HCT116 (cell line): ENCODE measurements at regions not wholly inside any gene's neighbourhood (a gene's known extent, or its start where the extent isn't known, plus 50 kb on each side); places are given as distances from the start of the nearest gene placed in this dataset.

Source experiments
- ATAC-seq: fragments of 200-7000 bp; cut with Tn5 transposase; 2 replicates; pipeline ENCODE4 v1.9.1; 2020; ENCODE audit warnings: mild to moderate bottlenecking, moderate library complexity
- BruUV-seq: library from RNA; stranded (reverse); fragments of 400-500 nt; replicated peaks from 2 replicates; lab custom pipeline; 2021; lab: Mats Ljungman, UMichigan
- CTCF ChIA-PET: fragments of 300-600 bp; sonication (Branson Sonifier 250); formaldehyde crosslinking; loops from one replicate; lab custom pipeline; 2021; ENCODE audit warnings: antibody characterized with exemption; lab: Charles Lee
- POLR2A ChIA-PET: fragments of 300-600, 350-600 bp; sonication (Branson Sonifier 250); formaldehyde crosslinking; loops from one replicate; lab custom pipeline; 2021; ENCODE audit warnings: antibody characterized with exemption; lab: Charles Lee
- RAD21 ChIA-PET, 2 experiments: fragments of 300-600 bp; sonication (Branson Sonifier 250); formaldehyde crosslinking; loops; one replicate each; lab custom pipeline; 2023; ENCODE audit warnings: low total read pairs in 2 of 2; ENCODE audit not compliant: uncharacterized antibody in 2 of 2, unreplicated experiment in 2 of 2, low non-redundant PET in 1 of 2; lab: Charles Lee
- DNase-seq: peaks from one replicate; pipeline ENCODE4 v3.0.0-alpha.2; 2010; ENCODE audit warnings: low read depth, low spot score
- H2AFZ ChIP-seq: fragments of 200-600 bp; shearing (Covaris generic), sonication (generic); 2 replicates; pipeline ENCODE4 v1.6.1; 2017; ENCODE audit warnings: low read depth, mixed run types, mixed read lengths, antibody characterized with exemption, low read length; ENCODE audit not compliant: poor library complexity, severe bottlenecking
- H3K27ac ChIP-seq: 2 replicates; pipeline ENCODE4 v1.5.1; 2012; ENCODE audit warnings: low read depth, low read length
- H3K27me3 ChIP-seq: fragments of 200-600 bp; sonication (generic); 2 replicates; pipeline ENCODE4 v1.6.1; 2016; ENCODE audit warnings: mixed run types, low read length, mixed read lengths; ENCODE audit not compliant: insufficient read depth
- H3K36me3 ChIP-seq, 2 experiments: fragments of 200-500 bp in 1 of 2; fragments of 200-600 bp in 1 of 2; sonication (Bioruptor generic) in 1 of 2; sonication (generic) in 1 of 2; 2 replicates each; pipeline versions ENCODE4 v1.5.1 to v1.6.1; 2014 to 2016; ENCODE audit warnings: low read length in 2 of 2, inconsistent platforms in 1 of 2, mixed read lengths in 1 of 2, mixed run types in 1 of 2; ENCODE audit not compliant: insufficient read depth in 2 of 2, control insufficient read depth in 1 of 2
- H3K4me1 ChIP-seq, 2 experiments: fragments of 200-600 bp in 1 of 2; sonication (generic) in 1 of 2; 2 replicates each; pipeline versions ENCODE4 v1.5.1 to v1.6.1; 2012 to 2017; ENCODE audit warnings: low read length in 2 of 2, inconsistent platforms in 1 of 2, mild to moderate bottlenecking in 1 of 2, mixed read lengths in 1 of 2, mixed run types in 1 of 2, moderate library complexity in 1 of 2; ENCODE audit not compliant: insufficient read depth in 2 of 2, control insufficient read depth in 1 of 2
- H3K4me2 ChIP-seq: fragments of 200-600 bp; sonication (generic); 2 replicates; pipeline ENCODE4 v1.6.1; 2017; ENCODE audit warnings: mixed run types, low read length, mixed read lengths
- H3K4me3 ChIP-seq, 2 experiments: fragments of 200-600 bp in 1 of 2; sonication (generic) in 1 of 2; replicated peaks in 1 of 2; 2 replicates each; pipeline ENCODE4 v1.5.1; 2011 to 2016; ENCODE audit warnings: low read length in 2 of 2, control low read depth in 1 of 2, low read depth in 1 of 2, mild to moderate bottlenecking in 1 of 2, mixed read lengths in 1 of 2, mixed run types in 1 of 2
- H3K79me2 ChIP-seq: fragments of 200-600 bp; sonication (generic); 2 replicates; pipeline ENCODE4 v1.6.1; 2017; ENCODE audit warnings: mild to moderate bottlenecking, mixed run types, low read length, moderate library complexity, mixed read lengths; ENCODE audit not compliant: insufficient read depth
- H3K9ac ChIP-seq: fragments of 200-600 bp; sonication (generic); 2 replicates; pipeline ENCODE4 v1.6.1; 2016; ENCODE audit warnings: low read length, mixed read lengths
- H3K9me2 ChIP-seq: fragments of 200-600 bp; sonication (generic), shearing (Covaris generic); 2 replicates; pipeline ENCODE4 v1.6.1; 2017; ENCODE audit warnings: mixed run types, mild to moderate bottlenecking, moderate library complexity; ENCODE audit not compliant: insufficient read depth
- H3K9me3 ChIP-seq, 2 experiments: fragments of 200-500 bp in 1 of 2; fragments of 200-600 bp in 1 of 2; sonication (Bioruptor generic) in 1 of 2; sonication (generic) in 1 of 2; 2 replicates each; pipeline ENCODE4 v1.6.1; 2014 to 2017; ENCODE audit warnings: low read length in 2 of 2, mixed read lengths in 2 of 2, inconsistent platforms in 1 of 2, low read depth in 1 of 2, mild to moderate bottlenecking in 1 of 2, mixed run types in 1 of 2, moderate library complexity in 1 of 2; ENCODE audit not compliant: control insufficient read depth in 1 of 2, insufficient read depth in 1 of 2
- H4K20me1 ChIP-seq: fragments of 200-600 bp; sonication (generic), shearing (Covaris generic); 2 replicates; pipeline ENCODE4 v1.6.1; 2017; ENCODE audit warnings: mixed run types, mild to moderate bottlenecking, moderate library complexity; ENCODE audit not compliant: insufficient read depth
- CBX3 ChIP-seq: IDR thresholded peaks from 2 replicates; pipeline ENCODE4 v1.6.1; 2012; ENCODE audit warnings: low read depth
- CEBPB ChIP-seq: IDR thresholded peaks from 2 replicates; pipeline ENCODE4 v1.6.1; 2012; ENCODE audit warnings: low read depth
- ELF1 ChIP-seq: IDR thresholded peaks from 2 replicates; pipeline ENCODE4 v1.6.1; 2012; ENCODE audit warnings: low read depth, borderline replicate concordance
- EZH2 ChIP-seq: fragments of 200-600 bp; sonication (generic); IDR thresholded peaks from 2 replicates; pipeline ENCODE4 v1.6.1; 2017; ENCODE audit warnings: antibody characterized with exemption, mixed run types
- EZH2phosphoT487 ChIP-seq: fragments of 200-600 bp; IDR thresholded peaks from 2 replicates; pipeline ENCODE4 v1.6.1; 2018; ENCODE audit warnings: antibody characterized with exemption, borderline replicate concordance
- FOSL1 ChIP-seq: IDR thresholded peaks from 2 replicates; pipeline ENCODE4 v1.6.1; 2012; ENCODE audit warnings: low read depth
- POLR2A ChIP-seq: IDR thresholded peaks from 2 replicates; pipeline ENCODE4 v1.7.0; 2011; ENCODE audit warnings: borderline replicate concordance; ENCODE audit not compliant: insufficient read depth, insufficient read length; ENCODE audit errors: extremely low read depth
- SIN3A ChIP-seq: IDR thresholded peaks from 2 replicates; pipeline ENCODE4 v1.6.1; 2012; ENCODE audit warnings: low read depth
- SP1 ChIP-seq: IDR thresholded peaks from 2 replicates; pipeline ENCODE4 v1.6.1; 2012; ENCODE audit warnings: low read depth
- YY1 ChIP-seq: IDR thresholded peaks from 2 replicates; pipeline ENCODE4 v1.6.1; 2011; ENCODE audit warnings: low read length, low read depth, moderate library complexity, mild to moderate bottlenecking; ENCODE audit not compliant: insufficient replicate concordance; ENCODE audit errors: extremely low read depth
- intact Hi-C: fragments of 100-400 bp; cut with micrococcal nuclease; formaldehyde crosslinking; loops from 2 replicates; pipeline ENCODE4 v1.10.0; 2022
- TF ChIP-seq, protein P1 (sequence below): IDR thresholded peaks from 2 replicates; pipeline ENCODE4 v1.6.1; 2012; ENCODE audit warnings: low read depth

DNA sequence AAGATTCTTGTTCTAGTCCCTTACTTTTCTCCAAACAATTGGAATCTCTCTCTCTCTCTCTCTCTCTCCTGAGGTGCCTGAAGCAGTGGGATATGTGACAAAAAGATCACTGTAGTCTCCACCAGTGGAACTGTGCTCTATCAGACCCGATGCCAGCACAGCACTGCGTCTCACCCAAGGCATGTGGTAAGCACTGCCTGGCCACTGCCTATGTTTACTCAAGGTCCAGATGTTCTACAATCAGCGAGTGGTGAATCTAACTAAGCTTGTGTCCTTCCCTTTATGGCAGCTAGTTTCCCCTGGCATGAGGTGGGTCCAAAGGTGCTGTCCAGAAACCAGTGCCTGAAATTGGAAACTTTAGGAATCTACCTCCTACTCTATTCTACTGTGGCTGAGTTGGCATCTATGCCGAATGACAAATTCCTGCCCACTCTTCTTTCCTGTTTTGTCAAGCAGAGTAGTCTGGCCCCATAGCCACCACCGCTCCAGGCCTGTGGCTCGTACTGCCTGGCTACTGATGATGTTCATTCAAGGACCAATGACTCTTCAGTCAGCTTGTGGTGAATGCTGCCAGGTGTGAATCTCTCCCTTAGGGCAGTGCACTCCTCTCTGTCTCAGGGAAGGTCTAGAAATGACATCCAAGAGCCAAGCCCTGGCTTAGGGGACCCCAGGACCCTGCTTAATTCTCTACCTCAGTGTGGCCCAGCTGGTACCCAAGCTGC is 416.5 kb downstream of the TEX13C start:
- Histone ChIP-seq H3K9ac (no peak overlapping the region), H3K9me2 (no peaks in the 10 kb centered on the region), H3K4me2 (no peak overlapping the region), H3K9me3 (no peaks in the 10 kb centered on the region), H3K79me2 (no peaks in the 10 kb centered on the region), H3K36me3 (no peaks in the 10 kb centered on the region), H3K4me3 (no peak overlapping the region), H3K27me3 (no peaks in the 10 kb centered on the region), H3K27ac (no peak overlapping the region), H3K4me1 (no peaks in the 10 kb centered on the region), H2AFZ (no peak overlapping the region), H4K20me1 (no peaks in the 10 kb centered on the region)
- CTCF ChIA-PET = no interaction called here
- BruUV-seq = no TSS peak
- TF ChIP-seq, protein P1, sequence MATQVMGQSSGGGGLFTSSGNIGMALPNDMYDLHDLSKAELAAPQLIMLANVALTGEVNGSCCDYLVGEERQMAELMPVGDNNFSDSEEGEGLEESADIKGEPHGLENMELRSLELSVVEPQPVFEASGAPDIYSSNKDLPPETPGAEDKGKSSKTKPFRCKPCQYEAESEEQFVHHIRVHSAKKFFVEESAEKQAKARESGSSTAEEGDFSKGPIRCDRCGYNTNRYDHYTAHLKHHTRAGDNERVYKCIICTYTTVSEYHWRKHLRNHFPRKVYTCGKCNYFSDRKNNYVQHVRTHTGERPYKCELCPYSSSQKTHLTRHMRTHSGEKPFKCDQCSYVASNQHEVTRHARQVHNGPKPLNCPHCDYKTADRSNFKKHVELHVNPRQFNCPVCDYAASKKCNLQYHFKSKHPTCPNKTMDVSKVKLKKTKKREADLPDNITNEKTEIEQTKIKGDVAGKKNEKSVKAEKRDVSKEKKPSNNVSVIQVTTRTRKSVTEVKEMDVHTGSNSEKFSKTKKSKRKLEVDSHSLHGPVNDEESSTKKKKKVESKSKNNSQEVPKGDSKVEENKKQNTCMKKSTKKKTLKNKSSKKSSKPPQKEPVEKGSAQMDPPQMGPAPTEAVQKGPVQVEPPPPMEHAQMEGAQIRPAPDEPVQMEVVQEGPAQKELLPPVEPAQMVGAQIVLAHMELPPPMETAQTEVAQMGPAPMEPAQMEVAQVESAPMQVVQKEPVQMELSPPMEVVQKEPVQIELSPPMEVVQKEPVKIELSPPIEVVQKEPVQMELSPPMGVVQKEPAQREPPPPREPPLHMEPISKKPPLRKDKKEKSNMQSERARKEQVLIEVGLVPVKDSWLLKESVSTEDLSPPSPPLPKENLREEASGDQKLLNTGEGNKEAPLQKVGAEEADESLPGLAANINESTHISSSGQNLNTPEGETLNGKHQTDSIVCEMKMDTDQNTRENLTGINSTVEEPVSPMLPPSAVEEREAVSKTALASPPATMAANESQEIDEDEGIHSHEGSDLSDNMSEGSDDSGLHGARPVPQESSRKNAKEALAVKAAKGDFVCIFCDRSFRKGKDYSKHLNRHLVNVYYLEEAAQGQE = no peak
- TF ChIP-seq POLR2A = no peak
- TF ChIP-seq ELF1 = no peak
- TF ChIP-seq CBX3 = no peak
- no peak for TF ChIP-seq FOSL1
- TF ChIP-seq CEBPB = no peak
- no peak for TF ChIP-seq YY1
- TF ChIP-seq SP1 = no peak
- no peak for TF ChIP-seq SIN3A
- no peak for TF ChIP-seq EZH2phosphoT487
- TF ChIP-seq EZH2 = no peak
- POLR2A ChIA-PET = no interaction called here
- DNase-seq (no peak), ATAC-seq (no peak)
- intact Hi-C loops = no loop called here
- RAD21 ChIA-PET = no interaction called here
